ENCODE measurements at regions not wholly inside any gene's neighbourhood (a gene's known extent, or its start where the extent isn't known, plus 50 kb on each side); places are given as distances from the start of the nearest gene placed in this dataset.

- DNase-seq (ENCODE audit: low spot score), result no peak
- in situ Hi-C loops (cut with MboI; ENCODE audit: low pct_unique_long_range_greater_than_20kb, low sequenced_read_pairs, unreplicated experiment), result no loop called here
- TF ChIP-seq, protein P1, sequence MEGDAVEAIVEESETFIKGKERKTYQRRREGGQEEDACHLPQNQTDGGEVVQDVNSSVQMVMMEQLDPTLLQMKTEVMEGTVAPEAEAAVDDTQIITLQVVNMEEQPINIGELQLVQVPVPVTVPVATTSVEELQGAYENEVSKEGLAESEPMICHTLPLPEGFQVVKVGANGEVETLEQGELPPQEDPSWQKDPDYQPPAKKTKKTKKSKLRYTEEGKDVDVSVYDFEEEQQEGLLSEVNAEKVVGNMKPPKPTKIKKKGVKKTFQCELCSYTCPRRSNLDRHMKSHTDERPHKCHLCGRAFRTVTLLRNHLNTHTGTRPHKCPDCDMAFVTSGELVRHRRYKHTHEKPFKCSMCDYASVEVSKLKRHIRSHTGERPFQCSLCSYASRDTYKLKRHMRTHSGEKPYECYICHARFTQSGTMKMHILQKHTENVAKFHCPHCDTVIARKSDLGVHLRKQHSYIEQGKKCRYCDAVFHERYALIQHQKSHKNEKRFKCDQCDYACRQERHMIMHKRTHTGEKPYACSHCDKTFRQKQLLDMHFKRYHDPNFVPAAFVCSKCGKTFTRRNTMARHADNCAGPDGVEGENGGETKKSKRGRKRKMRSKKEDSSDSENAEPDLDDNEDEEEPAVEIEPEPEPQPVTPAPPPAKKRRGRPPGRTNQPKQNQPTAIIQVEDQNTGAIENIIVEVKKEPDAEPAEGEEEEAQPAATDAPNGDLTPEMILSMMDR (IDR thresholded peaks at IDR 0.05; ENCODE audit: extremely low read depth, insufficient read depth, missing control alignments), result no peak
Measured at GRCh38 chr15:70351391-70351790, 253.7 kb upstream of the TLE3 start.

GRCh38 chr15:70348581-70349344 is 251.0 kb upstream of the TLE3 start:
- in situ Hi-C loops (cut with MboI; ENCODE audit: low pct_unique_long_range_greater_than_20kb, low sequenced_read_pairs, unreplicated experiment), result no loop called here
- TF ChIP-seq, protein P1 (IDR thresholded peaks at IDR 0.05; ENCODE audit: extremely low read depth, insufficient read depth, missing control alignments), result no peak
- DNase-seq (ENCODE audit: low spot score), result no peak

DNA sequence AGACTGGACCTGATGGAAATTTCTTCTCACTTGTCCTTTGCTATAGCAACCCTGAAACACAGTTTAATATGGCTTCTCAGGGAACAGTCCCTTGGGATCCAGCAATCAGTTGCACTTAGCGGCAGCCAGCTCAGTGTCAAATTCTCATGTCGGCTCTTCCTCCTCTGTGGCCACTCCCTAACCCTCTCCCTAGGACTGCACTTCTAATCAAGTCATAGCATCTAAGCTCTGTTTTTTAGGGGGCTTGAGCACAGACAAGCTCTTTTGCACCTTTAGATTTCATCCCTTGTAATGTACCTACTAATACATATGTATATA is 250.5 kb upstream of the TLE3 start:
- no peak for DNase-seq (ENCODE audit: low spot score)
- TF ChIP-seq, protein P1 (IDR thresholded peaks at IDR 0.05; ENCODE audit: extremely low read depth, insufficient read depth, missing control alignments), result no peak
- in situ Hi-C loops (cut with MboI; ENCODE audit: low pct_unique_long_range_greater_than_20kb, low sequenced_read_pairs, unreplicated experiment), result no loop called here

DNA sequence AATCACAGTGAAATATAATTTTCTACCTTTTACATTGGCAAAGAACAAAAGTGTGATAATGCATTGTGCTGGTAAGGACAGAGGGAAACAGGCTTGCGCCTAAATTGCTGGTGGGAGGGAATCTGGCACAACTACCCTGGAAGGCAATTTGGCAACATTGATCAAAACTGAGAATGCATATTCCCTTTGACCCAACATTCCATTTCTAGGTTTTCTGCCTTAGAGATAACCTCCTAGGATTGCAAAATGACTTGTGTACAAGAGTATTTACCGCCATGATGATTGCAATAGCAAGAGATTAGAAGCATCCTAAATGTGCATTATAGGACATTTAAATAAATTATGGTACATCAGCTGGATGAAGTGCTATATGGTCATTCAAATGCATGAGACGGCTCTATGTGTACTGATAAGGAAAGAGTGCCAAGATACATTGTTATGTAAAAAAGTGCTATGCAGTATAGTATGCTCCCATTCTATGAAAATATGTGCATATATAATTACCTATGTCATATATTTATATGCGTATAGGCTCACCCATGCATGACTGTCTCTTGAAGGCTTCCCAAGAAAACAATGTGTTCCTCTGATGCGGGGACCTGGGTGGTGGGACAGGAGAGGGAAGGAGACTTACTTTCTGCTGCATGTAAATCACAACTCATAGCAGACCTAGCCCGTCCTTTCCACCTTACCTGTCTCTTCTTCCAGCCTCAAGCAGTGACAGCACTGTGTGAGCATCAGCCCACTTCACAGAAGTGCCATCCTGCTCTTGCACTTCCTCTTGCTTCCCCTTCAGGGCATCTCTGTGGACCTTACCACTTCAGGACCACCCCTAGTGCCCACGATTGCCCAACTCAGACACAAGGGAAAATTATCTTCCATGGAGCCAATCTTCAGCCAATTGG is 249.9 kb upstream of the TLE3 start:
- in situ Hi-C loops (cut with MboI; ENCODE audit: low pct_unique_long_range_greater_than_20kb, low sequenced_read_pairs, unreplicated experiment), result no loop called here
- TF ChIP-seq, protein P1 (IDR thresholded peaks at IDR 0.05; ENCODE audit: extremely low read depth, insufficient read depth, missing control alignments), result no peak
- no peak for DNase-seq (ENCODE audit: low spot score)

DNA sequence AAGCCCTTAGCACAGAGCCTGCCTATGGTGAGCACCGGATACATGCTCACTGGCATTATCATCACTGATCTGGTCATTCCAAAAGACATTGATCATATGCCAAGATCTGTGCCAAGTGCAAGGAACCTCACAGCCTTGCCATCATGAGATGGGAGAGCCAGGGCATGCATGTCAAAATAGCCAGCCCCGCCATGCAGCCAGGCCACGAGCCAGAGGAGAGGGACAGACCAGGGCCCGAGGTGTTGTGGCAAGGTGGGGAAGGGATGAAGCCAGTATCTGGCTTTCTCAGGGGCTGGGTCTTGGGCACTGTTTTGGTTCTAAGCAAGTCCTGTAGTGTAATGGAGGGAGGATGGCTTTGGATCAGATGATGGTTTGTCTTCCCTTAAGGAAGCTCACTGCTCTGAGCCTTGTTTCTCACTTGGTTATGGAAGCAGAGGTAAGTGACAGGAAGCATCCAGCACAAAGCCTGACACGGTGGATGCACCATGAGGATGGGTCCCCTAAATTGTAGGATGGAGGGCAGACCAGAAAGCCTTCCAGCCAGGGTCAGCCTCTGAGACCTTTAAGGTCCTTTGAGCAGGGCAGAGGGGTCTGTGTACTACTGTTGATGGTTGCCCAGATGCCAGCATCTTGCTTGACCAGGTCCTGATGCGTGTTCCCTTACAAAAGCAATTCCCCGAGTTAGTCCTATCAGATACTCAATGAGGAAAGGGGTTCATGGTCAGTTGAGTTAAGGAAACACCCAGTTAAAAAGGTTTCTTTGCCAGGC is 247.7 kb upstream of the TLE3 start:
- TF ChIP-seq, protein P1 (IDR thresholded peaks at IDR 0.05; ENCODE audit: extremely low read depth, insufficient read depth, missing control alignments), result no peak
- in situ Hi-C loops (cut with MboI; ENCODE audit: low pct_unique_long_range_greater_than_20kb, low sequenced_read_pairs, unreplicated experiment), result no loop called here
- DNase-seq (ENCODE audit: low spot score), result no peak

DNA sequence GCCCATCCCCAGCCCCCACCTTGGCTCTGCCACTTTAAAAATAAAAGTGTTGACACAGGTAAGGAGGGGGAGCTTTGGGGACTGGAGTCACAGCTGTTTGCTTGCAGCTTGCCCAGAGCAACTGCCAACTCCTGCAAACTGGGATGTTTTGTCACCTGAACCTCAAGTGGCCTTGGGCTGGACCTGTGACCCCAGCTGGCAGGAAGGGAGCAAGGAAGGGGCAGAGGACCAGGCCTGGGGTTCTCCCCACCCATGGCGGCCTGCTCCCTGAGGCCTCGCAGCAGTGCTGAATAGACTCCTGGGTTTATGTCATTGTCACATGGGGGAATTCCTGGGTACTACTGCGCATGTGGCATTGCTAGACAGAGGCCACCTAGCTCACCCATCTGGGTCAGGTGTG is 246.9 kb upstream of the TLE3 start:
- DNase-seq (ENCODE audit: low spot score), result no peak
- in situ Hi-C loops (cut with MboI; ENCODE audit: low pct_unique_long_range_greater_than_20kb, low sequenced_read_pairs, unreplicated experiment), result no loop called here
- TF ChIP-seq, protein P1 (IDR thresholded peaks at IDR 0.05; ENCODE audit: extremely low read depth, insufficient read depth, missing control alignments), result no peak

Measured in GM13977 (cell line).